GM12878 (cell line): ENCODE measurements at regions not wholly inside any gene's neighbourhood (a gene's known extent, or its start where the extent isn't known, plus 50 kb on each side); places are given as distances from the start of the nearest gene placed in this dataset.

Experiments
- ASH2L ChIP-seq: fragments of 300-600, 200-600 bp; sonication (generic); IDR thresholded peaks from 2 replicates; pipeline ENCODE4 v1.6.1; 2017; ENCODE audit warnings: low read depth, mild to moderate bottlenecking, borderline replicate concordance
- CEBPB ChIP-seq, 2 experiments: fragments of 150-350 bp in 1 of 2; IDR thresholded peaks; 2 replicates each; pipeline ENCODE4 v1.6.1; 2012 to 2014; ENCODE audit warnings: low read depth in 2 of 2, low read length in 2 of 2, borderline replicate concordance in 1 of 2, inconsistent platforms in 1 of 2
- FOXK2 ChIP-seq: fragments of 450-650 bp; IDR thresholded peaks from 2 replicates; pipeline ENCODE4 v1.6.1; 2017; ENCODE audit warnings: mild to moderate bottlenecking, moderate library complexity
- MXI1 ChIP-seq: fragments of 150-350 bp; IDR thresholded peaks from 2 replicates; pipeline ENCODE4 v1.6.1; 2011; ENCODE audit warnings: low read depth, mild to moderate bottlenecking, inconsistent platforms, low read length, improper control_type of control experiment
- MYC ChIP-seq: IDR thresholded peaks from 2 replicates; pipeline ENCODE4 v1.6.1; 2011; ENCODE audit warnings: mild to moderate bottlenecking, low read length, moderate library complexity, inconsistent platforms; ENCODE audit not compliant: insufficient read depth, insufficient replicate concordance, insufficient read length, severe bottlenecking
- NR2C1 ChIP-seq: fragments of 450-650 bp; IDR thresholded peaks from 2 replicates; pipeline ENCODE4 v1.6.1; 2017; ENCODE audit warnings: antibody characterized with exemption, mild to moderate bottlenecking, moderate library complexity
- SMARCA5 ChIP-seq: fragments of 450-650 bp; IDR thresholded peaks from 2 replicates; pipeline ENCODE4 v1.6.1; 2017; ENCODE audit warnings: mild to moderate bottlenecking
- USF1 ChIP-seq: IDR thresholded peaks from 2 replicates; pipeline ENCODE4 v1.6.1; 2011; ENCODE audit warnings: borderline replicate concordance, low read depth, mild to moderate bottlenecking, moderate library complexity, mixed read lengths, low read length; ENCODE audit not compliant: insufficient read depth; ENCODE audit errors: extremely low read length
- ZBTB4 ChIP-seq: fragments of 450-650 bp; formaldehyde crosslinking; IDR thresholded peaks from 2 replicates; pipeline ENCODE4 v1.4.0; 2022; ENCODE audit warnings: mild to moderate bottlenecking, moderate library complexity

GRCh38 chr4:80127870-80128419 is 54.9 kb upstream of the ANTXR2 start (continued):
- TF ChIP-seq ZBTB4 (CRISPR knock-in tag) (no peak), MXI1 (no peak), USF1 (no peak), ASH2L (no peak), SMARCA5 (no peak), NR2C1 (no peak), MYC (no peak), FOXK2 (no peak), CEBPB (IDR thresholded peaks at IDR 0.05; ENCODE audit: borderline replicate concordance in 1 of 2, low read depth in 2 of 2, low read length in 2 of 2) (no peak)
